ENCODE measurements at regions not wholly inside any gene's neighbourhood (a gene's known extent, or its start where the extent isn't known, plus 50 kb on each side); places are given as distances from the start of the nearest gene placed in this dataset.

GRCh38 chr4:37132351-37132974 lies 112.1 kb upstream of the NWD2 start:
- intact Hi-C loops (cut with micrococcal nuclease): no loop called here
- DNase-seq: no peak

GRCh38 chr4:37132975-37133360 lies 111.6 kb upstream of the NWD2 start:
- no peak overlapping the region for H3K27ac Mint-ChIP-seq
- no peaks in the 10 kb centered on the region for H3K9me3 Mint-ChIP-seq
- intact Hi-C loops (cut with micrococcal nuclease): no loop called here
- H3K36me3 Mint-ChIP-seq (ENCODE audit: low read depth): no peaks in the 10 kb centered on the region
- H3K4me3 Mint-ChIP-seq: no peak overlapping the region
- no peak for DNase-seq
- no peaks in the 10 kb centered on the region for H3K27me3 Mint-ChIP-seq
- no peaks in the 10 kb centered on the region for H3K4me1 Mint-ChIP-seq

More at GRCh38 chr4:37132351-37132974, 112.1 kb upstream of the NWD2 start:
- no peaks in the 10 kb centered on the region for H3K9me3 Mint-ChIP-seq
- no peak overlapping the region for H3K27ac Mint-ChIP-seq
- no peaks in the 10 kb centered on the region for H3K27me3 Mint-ChIP-seq
- no peak overlapping the region for H3K4me3 Mint-ChIP-seq
- H3K4me1 Mint-ChIP-seq: no peaks in the 10 kb centered on the region
- no peaks in the 10 kb centered on the region for H3K36me3 Mint-ChIP-seq (ENCODE audit: low read depth)

GRCh38 chr4:37138019-37138653 lies 106.4 kb upstream of the NWD2 start:
- H3K27ac Mint-ChIP-seq: no peak overlapping the region
- H3K36me3 Mint-ChIP-seq (ENCODE audit: low read depth): no peaks in the 10 kb centered on the region
- H3K4me3 Mint-ChIP-seq: no peak overlapping the region
- H3K4me1 Mint-ChIP-seq: no peaks in the 10 kb centered on the region
- intact Hi-C loops (cut with micrococcal nuclease): no loop called here
- H3K9me3 Mint-ChIP-seq: no peaks in the 10 kb centered on the region
- DNase-seq: no peak
- H3K27me3 Mint-ChIP-seq: no peaks in the 10 kb centered on the region

- no peak for DNase-seq
- no peaks in the 10 kb centered on the region for H3K4me1 Mint-ChIP-seq
- H3K27ac Mint-ChIP-seq: no peak overlapping the region
- no peaks in the 10 kb centered on the region for H3K9me3 Mint-ChIP-seq
- H3K36me3 Mint-ChIP-seq (ENCODE audit: low read depth): no peaks in the 10 kb centered on the region
- no peak overlapping the region for H3K4me3 Mint-ChIP-seq
- H3K27me3 Mint-ChIP-seq: no peaks in the 10 kb centered on the region
- intact Hi-C loops (cut with micrococcal nuclease): no loop called here
Measured at GRCh38 chr4:37138789-37139188, 105.8 kb upstream of the NWD2 start.

GRCh38 chr4:37139987-37140386 lies 104.6 kb upstream of the NWD2 start:
- Mint-ChIP-seq H3K4me1 (no peaks in the 10 kb centered on the region), H3K36me3 (ENCODE audit: low read depth) (no peaks in the 10 kb centered on the region), H3K27me3 (no peaks in the 10 kb centered on the region), H3K9me3 (no peaks in the 10 kb centered on the region), H3K4me3 (no peak overlapping the region), H3K27ac (no peak overlapping the region)
- no peak for DNase-seq
- intact Hi-C loops (cut with micrococcal nuclease): no loop called here

- Mint-ChIP-seq H3K36me3 (ENCODE audit: low read depth) (no peaks in the 10 kb centered on the region), H3K27ac (no peak overlapping the region), H3K4me1 (no peaks in the 10 kb centered on the region), H3K27me3 (no peaks in the 10 kb centered on the region), H3K4me3 (no peak overlapping the region), H3K9me3 (no peaks in the 10 kb centered on the region)
- DNase-seq: no peak
- intact Hi-C loops (cut with micrococcal nuclease): no loop called here
Measured at GRCh38 chr4:37146260-37146659, 98.3 kb upstream of the NWD2 start.

GRCh38 chr4:37157476-37158167 lies 86.9 kb upstream of the NWD2 start:
- Mint-ChIP-seq H3K27me3 (no peaks in the 10 kb centered on the region), H3K36me3 (ENCODE audit: low read depth) (no peaks in the 10 kb centered on the region), H3K4me3 (no peak overlapping the region), H3K9me3 (no peaks in the 10 kb centered on the region), H3K4me1 (no peaks in the 10 kb centered on the region), H3K27ac (no peak overlapping the region)
- intact Hi-C loops (cut with micrococcal nuclease): no loop called here
- no peak for DNase-seq

GRCh38 chr4:37160653-37161052 lies 83.9 kb upstream of the NWD2 start:
- intact Hi-C loops (cut with micrococcal nuclease): no loop called here
- Mint-ChIP-seq H3K4me3 (no peak overlapping the region), H3K27ac (no peak overlapping the region), H3K27me3 (no peaks in the 10 kb centered on the region), H3K4me1 (no peaks in the 10 kb centered on the region), H3K36me3 (ENCODE audit: low read depth) (no peaks in the 10 kb centered on the region), H3K9me3 (no peaks in the 10 kb centered on the region)
- no peak for DNase-seq

GRCh38 chr4:37165844-37166243 lies 78.7 kb upstream of the NWD2 start:
- H3K4me1 Mint-ChIP-seq: no peaks in the 10 kb centered on the region
- H3K27me3 Mint-ChIP-seq: no peaks in the 10 kb centered on the region
- intact Hi-C loops (cut with micrococcal nuclease): no loop called here

GRCh38 chr4:37169956-37170355 lies 74.6 kb upstream of the NWD2 start:
- Mint-ChIP-seq H3K27me3 (no peaks in the 10 kb centered on the region), H3K27ac (no peak overlapping the region), H3K9me3 (no peaks in the 10 kb centered on the region), H3K4me1 (no peaks in the 10 kb centered on the region), H3K36me3 (ENCODE audit: low read depth) (no peaks in the 10 kb centered on the region), H3K4me3 (no peak overlapping the region)
- intact Hi-C loops (cut with micrococcal nuclease): no loop called here
- no peak for DNase-seq

More at GRCh38 chr4:37165844-37166243, 78.7 kb upstream of the NWD2 start:
- Mint-ChIP-seq H3K27ac (no peak overlapping the region), H3K9me3 (no peaks in the 10 kb centered on the region), H3K4me3 (no peak overlapping the region), H3K36me3 (ENCODE audit: low read depth) (no peaks in the 10 kb centered on the region)
- DNase-seq: no peak

- DNase-seq: peak; percentile 55
- intact Hi-C loops (cut with micrococcal nuclease): no loop called here
- no peaks in the 10 kb centered on the region for H3K9me3 Mint-ChIP-seq
- H3K4me1 Mint-ChIP-seq: no peaks in the 10 kb centered on the region
- no peak overlapping the region for H3K4me3 Mint-ChIP-seq
- H3K36me3 Mint-ChIP-seq (ENCODE audit: low read depth): no peaks in the 10 kb centered on the region
- H3K27me3 Mint-ChIP-seq: no peaks in the 10 kb centered on the region
- H3K27ac Mint-ChIP-seq: no peak overlapping the region
Measured at GRCh38 chr4:37188100-37188499, 56.4 kb upstream of the NWD2 start.
